Activated T-helper 17 cell treated with anti-CD3 and anti-CD28 coated beads, Interleukin-2, amount 50 U/mL, for 72 hours (primary cell): ENCODE measurements at regions not wholly inside any gene's neighbourhood (a gene's known extent, or its start where the extent isn't known, plus 50 kb on each side); places are given as distances from the start of the nearest gene placed in this dataset.

Experiments
- ATAC-seq: fragments of 150-1000 bp; cut with Tn5 transposase; replicated peaks from 2 replicates; pipeline ENCODE4 v1.10.0; 2021; ENCODE audit warnings: mild to moderate bottlenecking, moderate library complexity
- H3K27ac Mint-ChIP-seq: one replicate; pipeline ENCODE4 v1.8.0; 2022; ENCODE audit warnings: mixed read lengths
- H3K27me3 Mint-ChIP-seq: one replicate; pipeline ENCODE4 v1.8.0; 2022; ENCODE audit warnings: mixed read lengths
- H3K36me3 Mint-ChIP-seq: one replicate; pipeline ENCODE4 v1.8.0; 2022; ENCODE audit warnings: low read depth, mild to moderate bottlenecking, mixed read lengths
- H3K4me1 Mint-ChIP-seq: one replicate; pipeline ENCODE4 v1.8.0; 2022; ENCODE audit warnings: mixed read lengths
- H3K4me3 Mint-ChIP-seq: one replicate; pipeline ENCODE4 v1.8.0; 2022; ENCODE audit warnings: mild to moderate bottlenecking, mixed read lengths
- H3K9me3 Mint-ChIP-seq: one replicate; pipeline ENCODE4 v1.8.0; 2022; ENCODE audit warnings: mixed read lengths

GRCh38 chr4:24266951-24267722 lies 317.2 kb downstream of the DHX15 start:
- Mint-ChIP-seq H3K36me3 (no peaks in the 10 kb centered on the region), H3K27ac (no peak overlapping the region), H3K9me3 (no peaks in the 10 kb centered on the region), H3K4me3 (no peak overlapping the region), H3K27me3 (no peaks in the 10 kb centered on the region), H3K4me1 (no peaks in the 10 kb centered on the region)
- ATAC-seq: no peak

DNA sequence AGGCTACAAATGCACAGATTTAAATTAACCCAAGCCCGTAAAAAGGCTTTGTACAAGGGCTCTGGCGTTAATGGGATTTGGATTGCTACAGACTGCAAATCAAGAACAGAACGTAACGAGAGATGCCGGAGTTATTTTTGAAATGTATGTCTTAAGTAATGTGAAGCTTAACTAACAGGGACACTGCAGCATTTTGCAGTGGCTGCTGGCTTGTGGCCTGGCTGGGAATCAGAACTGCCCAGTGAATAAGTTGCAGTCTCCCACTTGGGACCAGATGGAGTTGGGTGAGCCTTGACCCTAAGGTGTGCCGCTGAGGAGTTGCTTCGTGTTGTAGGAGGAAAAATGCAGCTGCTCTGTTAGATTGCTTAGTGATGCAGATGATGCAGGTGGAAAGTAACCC lies 318.4 kb downstream of the DHX15 start:
- H3K27me3 Mint-ChIP-seq: no peaks in the 10 kb centered on the region
- H3K4me3 Mint-ChIP-seq: no peak overlapping the region
- ATAC-seq: no peak
- H3K4me1 Mint-ChIP-seq: no peaks in the 10 kb centered on the region
- no peak overlapping the region for H3K27ac Mint-ChIP-seq
- H3K9me3 Mint-ChIP-seq: no peaks in the 10 kb centered on the region
- no peaks in the 10 kb centered on the region for H3K36me3 Mint-ChIP-seq

DNA sequence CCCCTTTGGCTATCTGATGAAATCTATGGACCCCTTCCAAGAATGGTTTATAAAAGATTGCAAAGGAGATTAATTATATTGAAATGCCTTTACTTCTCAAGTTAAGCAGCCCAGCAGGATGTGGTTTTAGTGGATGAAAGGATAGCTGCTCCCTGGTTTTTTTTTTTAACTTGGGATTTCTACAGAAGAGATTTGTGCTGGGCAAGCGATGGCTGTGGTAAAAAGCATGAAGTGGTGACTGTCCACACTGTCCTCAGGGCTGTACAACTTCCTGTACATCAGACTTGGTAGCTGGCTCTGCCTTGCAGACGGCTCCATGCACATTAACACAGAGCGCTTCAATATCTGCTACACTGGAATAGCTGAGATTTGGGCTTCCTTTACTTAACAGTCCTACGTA lies 321.7 kb downstream of the DHX15 start:
- no peaks in the 10 kb centered on the region for H3K4me1 Mint-ChIP-seq
- H3K27ac Mint-ChIP-seq: no peak overlapping the region
- H3K9me3 Mint-ChIP-seq: no peaks in the 10 kb centered on the region
- no peak overlapping the region for H3K4me3 Mint-ChIP-seq
- ATAC-seq: no peak
- no peaks in the 10 kb centered on the region for H3K27me3 Mint-ChIP-seq
- H3K36me3 Mint-ChIP-seq: no peaks in the 10 kb centered on the region

DNA sequence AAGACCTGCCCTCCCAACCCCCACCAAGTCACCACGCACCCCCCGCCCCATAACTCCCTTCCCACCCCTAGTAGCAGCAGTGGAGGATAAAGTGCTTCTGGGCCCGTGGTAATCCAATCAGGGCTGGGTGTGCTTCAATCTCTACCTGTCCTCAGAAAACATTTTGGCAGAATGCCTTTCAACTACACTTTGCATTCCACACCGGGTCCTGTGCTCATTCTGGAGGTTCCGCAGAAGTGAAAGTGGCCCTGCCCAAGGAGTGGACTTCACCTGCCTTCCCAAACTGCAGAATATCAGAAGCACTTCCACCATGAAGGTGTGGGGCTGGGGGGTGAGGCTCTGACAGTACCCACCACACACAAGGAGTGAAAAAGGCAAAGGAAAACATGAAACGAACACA lies 322.3 kb downstream of the DHX15 start:
- no peak for ATAC-seq
- Mint-ChIP-seq H3K27ac (no peak overlapping the region), H3K27me3 (no peaks in the 10 kb centered on the region), H3K4me3 (no peak overlapping the region), H3K4me1 (no peaks in the 10 kb centered on the region), H3K9me3 (no peaks in the 10 kb centered on the region), H3K36me3 (no peaks in the 10 kb centered on the region)

DNA sequence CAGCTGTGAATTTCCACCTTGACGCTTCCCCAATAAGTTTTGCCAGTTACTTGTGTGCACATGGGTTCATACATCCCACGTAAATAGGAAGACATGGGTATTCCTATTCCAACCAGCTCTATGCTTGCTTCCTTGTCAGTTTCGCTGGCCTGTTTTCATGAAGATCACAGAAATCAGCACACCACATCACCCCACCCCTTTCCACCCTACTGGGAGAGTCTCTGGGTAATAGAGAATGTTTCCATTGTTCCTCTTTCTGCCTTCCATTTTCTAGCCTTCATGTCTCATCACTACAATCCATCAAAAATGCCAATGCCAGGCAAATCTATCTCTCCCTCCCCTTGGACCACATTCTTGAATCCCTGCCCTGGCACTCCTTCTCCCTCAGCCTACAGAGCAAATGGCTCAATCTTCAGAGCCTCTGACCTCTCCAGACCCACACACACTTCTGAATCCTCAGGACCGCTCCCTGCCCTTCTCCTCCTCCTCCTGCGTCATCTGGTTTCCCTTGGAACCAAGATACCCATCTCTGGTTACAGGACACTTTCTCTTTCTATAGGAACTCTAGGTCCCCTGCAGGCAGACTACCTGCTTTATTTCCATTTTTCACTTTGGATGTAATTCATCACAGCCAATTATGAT lies 323.3 kb downstream of the DHX15 start:
- ATAC-seq: no peak
- Mint-ChIP-seq H3K27ac (no peak overlapping the region), H3K9me3 (no peaks in the 10 kb centered on the region), H3K4me3 (no peak overlapping the region), H3K4me1 (no peaks in the 10 kb centered on the region), H3K27me3 (no peaks in the 10 kb centered on the region), H3K36me3 (no peaks in the 10 kb centered on the region)

- no peak for ATAC-seq
- Mint-ChIP-seq H3K4me3 (no peak overlapping the region), H3K9me3 (no peaks in the 10 kb centered on the region), H3K4me1 (no peaks in the 10 kb centered on the region), H3K36me3 (no peaks in the 10 kb centered on the region), H3K27me3 (no peaks in the 10 kb centered on the region), H3K27ac (no peak overlapping the region)
Observed at GRCh38 chr4:24260133-24260715, 324.1 kb downstream of the DHX15 start.

DNA sequence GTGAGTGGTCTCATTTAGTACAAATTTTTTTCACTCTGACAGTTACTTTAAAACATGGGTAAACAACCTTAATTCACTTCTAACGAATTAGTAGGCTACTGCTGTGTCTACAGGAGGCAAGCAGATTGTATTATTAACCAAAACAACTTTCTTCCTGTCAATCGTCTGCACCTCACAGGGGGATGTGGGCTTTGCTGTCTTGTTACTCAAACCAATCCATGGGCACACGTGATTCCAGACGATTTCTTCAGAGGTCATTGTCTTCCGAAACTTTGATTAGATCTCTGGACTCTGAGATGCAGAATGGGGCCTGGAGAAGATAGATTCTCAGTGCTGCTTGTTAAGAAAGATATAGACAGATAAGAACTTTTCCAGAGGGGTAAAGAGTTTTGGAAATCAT lies 327.8 kb downstream of the DHX15 start:
- Mint-ChIP-seq H3K4me1 (no peaks in the 10 kb centered on the region), H3K36me3 (no peaks in the 10 kb centered on the region), H3K4me3 (no peak overlapping the region), H3K27me3 (peaks cover 5% of the 10 kb centered on the region), H3K27ac (no peak overlapping the region), H3K9me3 (no peaks in the 10 kb centered on the region)
- no peak for ATAC-seq

- H3K4me3 Mint-ChIP-seq: no peak overlapping the region
- H3K9me3 Mint-ChIP-seq: no peaks in the 10 kb centered on the region
- H3K4me1 Mint-ChIP-seq: no peaks in the 10 kb centered on the region
- no peak overlapping the region for H3K27ac Mint-ChIP-seq
- H3K27me3 Mint-ChIP-seq: peaks cover 5% of the 10 kb centered on the region
- no peaks in the 10 kb centered on the region for H3K36me3 Mint-ChIP-seq
- ATAC-seq: no peak
Observed at GRCh38 chr4:24256066-24256465, 328.3 kb downstream of the DHX15 start.

- no peaks in the 10 kb centered on the region for H3K4me1 Mint-ChIP-seq
- H3K27me3 Mint-ChIP-seq: peaks cover 5% of the 10 kb centered on the region
- ATAC-seq: no peak
- H3K27ac Mint-ChIP-seq: no peak overlapping the region
- H3K4me3 Mint-ChIP-seq: no peak overlapping the region
- H3K9me3 Mint-ChIP-seq: no peaks in the 10 kb centered on the region
- H3K36me3 Mint-ChIP-seq: no peaks in the 10 kb centered on the region
Observed at GRCh38 chr4:24252121-24252520, 332.2 kb downstream of the DHX15 start.

- peaks cover 5% of the 10 kb centered on the region for H3K27me3 Mint-ChIP-seq
- H3K27ac Mint-ChIP-seq: no peak overlapping the region
- no peak overlapping the region for H3K4me3 Mint-ChIP-seq
- no peaks in the 10 kb centered on the region for H3K36me3 Mint-ChIP-seq
- H3K9me3 Mint-ChIP-seq: no peaks in the 10 kb centered on the region
- no peaks in the 10 kb centered on the region for H3K4me1 Mint-ChIP-seq
- no peak for ATAC-seq
Observed at GRCh38 chr4:24251589-24251988, 332.8 kb downstream of the DHX15 start.

DNA sequence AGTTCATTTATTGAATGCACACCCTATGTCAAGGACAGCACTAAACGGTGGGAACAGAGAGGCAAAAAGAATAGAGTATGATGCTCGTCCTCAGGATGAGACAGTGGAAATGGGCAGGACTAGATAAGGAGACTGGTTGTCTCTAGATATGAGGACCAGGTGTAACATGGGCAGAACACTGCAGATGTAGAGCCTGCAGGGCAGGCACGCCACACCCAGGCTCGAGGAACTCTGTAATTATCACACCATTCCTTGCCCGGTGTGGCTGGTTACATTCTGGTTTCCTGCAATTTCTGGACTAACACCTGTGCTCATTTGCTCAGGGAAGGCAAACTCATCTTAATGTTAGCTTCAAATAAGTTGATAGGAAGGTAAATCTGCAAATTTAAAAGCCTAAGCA lies 334.4 kb downstream of the DHX15 start:
- no peak for ATAC-seq
- H3K9me3 Mint-ChIP-seq: no peaks in the 10 kb centered on the region
- no peaks in the 10 kb centered on the region for H3K36me3 Mint-ChIP-seq
- H3K27ac Mint-ChIP-seq: no peak overlapping the region
- H3K27me3 Mint-ChIP-seq: peaks cover 5% of the 10 kb centered on the region
- H3K4me3 Mint-ChIP-seq: no peak overlapping the region
- no peaks in the 10 kb centered on the region for H3K4me1 Mint-ChIP-seq

DNA sequence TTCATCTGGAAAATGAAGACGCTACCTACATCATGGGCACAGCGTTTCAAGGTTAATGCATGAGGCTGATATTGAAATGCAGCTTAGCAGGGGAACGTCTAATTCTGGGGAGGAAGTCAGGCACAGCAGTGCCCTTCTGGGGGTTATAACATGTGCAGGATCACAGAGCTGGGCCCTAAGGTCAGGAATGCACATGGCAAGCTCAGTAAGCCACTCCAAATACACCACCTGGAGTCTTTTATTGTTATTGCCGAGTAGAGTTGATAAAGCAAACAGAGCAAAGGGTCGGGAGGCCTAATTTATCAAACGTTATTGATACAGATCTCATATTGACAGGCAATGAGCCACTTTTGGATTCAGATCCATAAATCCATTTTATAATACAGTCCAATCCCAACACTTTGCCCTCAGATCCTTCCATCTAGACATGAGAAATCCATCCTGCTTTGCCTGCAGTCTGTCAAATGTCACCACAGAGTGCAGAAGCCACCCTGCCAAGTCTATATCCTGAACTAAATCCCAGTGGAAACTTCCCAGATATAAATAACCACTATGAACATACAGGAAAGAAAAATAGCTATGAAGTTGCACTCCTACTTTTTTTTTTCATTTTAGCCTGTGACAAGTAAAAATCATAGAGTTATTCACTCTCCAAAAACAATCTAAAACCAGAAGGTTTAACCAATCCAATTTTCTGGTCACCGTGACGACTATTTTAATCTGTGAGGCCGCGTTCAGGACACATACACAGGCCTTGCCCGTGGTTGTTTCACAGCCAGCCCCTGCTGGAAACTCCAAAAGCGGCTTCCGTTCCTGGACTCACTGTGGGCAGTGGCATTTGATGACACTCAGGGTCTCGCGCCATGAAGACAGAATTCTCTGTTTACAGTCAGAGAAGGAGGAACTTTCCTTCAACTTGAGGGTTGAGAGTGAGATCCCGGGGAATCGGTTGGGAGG lies 335.4 kb downstream of the DHX15 start:
- Mint-ChIP-seq H3K36me3 (no peaks in the 10 kb centered on the region), H3K27ac (no peak overlapping the region), H3K4me1 (no peaks in the 10 kb centered on the region), H3K9me3 (no peaks in the 10 kb centered on the region), H3K4me3 (no peak overlapping the region), H3K27me3 (no peaks in the 10 kb centered on the region)
- ATAC-seq: no peak

DNA sequence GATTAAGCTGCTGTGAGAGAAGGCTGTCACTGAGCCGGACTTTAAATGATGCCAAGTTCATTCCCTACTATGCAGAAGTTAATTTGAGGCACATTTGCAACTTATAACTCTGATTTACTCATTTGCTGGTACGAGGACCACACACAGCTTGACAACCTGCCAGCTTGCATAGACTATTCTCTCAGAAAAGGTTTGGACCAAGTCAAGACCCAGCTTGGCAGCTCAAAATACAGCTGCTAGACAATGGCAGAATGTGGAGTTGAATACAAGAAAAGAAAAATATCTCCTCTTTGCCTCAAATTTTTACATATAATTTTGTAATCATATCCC lies 338.9 kb downstream of the DHX15 start:
- no peak for ATAC-seq
- Mint-ChIP-seq H3K4me1 (no peaks in the 10 kb centered on the region), H3K27ac (no peak overlapping the region), H3K27me3 (peaks cover 6% of the 10 kb centered on the region), H3K36me3 (no peaks in the 10 kb centered on the region), H3K4me3 (no peak overlapping the region), H3K9me3 (peaks cover 4% of the 10 kb centered on the region)

DNA sequence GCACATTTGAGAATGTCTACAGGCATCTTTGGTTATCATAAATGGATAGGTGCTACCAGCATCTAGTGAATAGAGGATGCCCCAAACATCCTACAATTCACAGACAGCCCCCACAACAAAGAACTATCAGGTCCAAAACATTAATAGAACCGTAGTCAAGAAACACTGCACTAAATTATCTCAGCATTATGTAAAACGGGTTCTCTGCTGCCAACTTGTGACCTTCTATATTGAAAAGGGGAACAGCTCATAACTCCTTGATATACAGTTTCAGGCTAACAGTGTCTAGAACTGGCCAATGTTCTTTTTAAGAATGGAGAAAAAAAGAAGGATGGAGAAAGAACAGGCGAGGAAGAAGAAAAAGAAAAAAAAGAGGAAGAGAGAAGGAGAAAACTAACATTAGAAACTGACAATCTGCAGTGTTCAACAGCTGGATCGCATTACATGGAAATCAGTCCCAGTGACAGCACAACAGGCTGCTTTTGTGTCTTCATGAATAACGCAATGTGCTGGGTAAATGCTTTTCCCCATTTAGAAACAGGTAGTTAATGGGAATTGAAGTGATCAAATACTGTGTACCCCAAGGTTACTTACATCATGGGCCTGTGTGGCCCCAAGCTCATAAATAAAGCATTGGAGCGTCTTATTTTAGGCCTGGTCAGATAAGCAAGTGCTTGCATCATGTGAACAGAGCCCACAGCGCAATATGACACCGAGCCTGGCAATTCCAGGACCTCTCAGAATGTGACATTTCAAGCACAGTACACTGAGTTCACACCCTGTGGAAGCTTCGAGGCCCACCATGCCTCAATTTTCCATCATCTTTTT lies 339.5 kb downstream of the DHX15 start:
- Mint-ChIP-seq H3K9me3 (peaks cover 4% of the 10 kb centered on the region), H3K4me3 (no peak overlapping the region), H3K4me1 (no peaks in the 10 kb centered on the region), H3K27me3 (peaks cover 6% of the 10 kb centered on the region), H3K36me3 (no peaks in the 10 kb centered on the region), H3K27ac (no peak overlapping the region)
- ATAC-seq: no peak
